Sigmoid colon (tissue), 6 donors: ENCODE measurements at regions not wholly inside any gene's neighbourhood (a gene's known extent, or its start where the extent isn't known, plus 50 kb on each side); places are given as distances from the start of the nearest gene placed in this dataset.
"Not testable (repeated sequence)": the region's sequence is repeated elsewhere in the genome, so short reads cannot be mapped to it uniquely, and the experiment has no call there.

Source experiments
- DNase-seq: peaks from one replicate; pipeline ENCODE4 v3.0.0-alpha.2; 2019
- H3K27ac ChIP-seq, 4 donors: fragments of 200-600 bp; sonication (generic); one replicate each; pipeline ENCODE4 v1.5.1; 2016 to 2019; ENCODE audit warnings: mild to moderate bottlenecking in 1 of 4
- H3K27me3 ChIP-seq, 3 donors: fragments of 200-600 bp; sonication (generic); one replicate each; pipeline ENCODE4 v1.5.1; 2019; ENCODE audit warnings: mild to moderate bottlenecking in 1 of 3
- H3K36me3 ChIP-seq, 4 donors: fragments of 200-600 bp; sonication (generic); one replicate each; pipeline ENCODE4 v1.5.1; 2016 to 2019
- H3K4me1 ChIP-seq, 4 donors: fragments of 200-600 bp; sonication (generic); one replicate each; pipeline ENCODE4 v1.5.1; 2017 to 2019
- H3K4me3 ChIP-seq, 4 donors: fragments of 200-600 bp; sonication (generic); one replicate each; pipeline ENCODE4 v1.5.1; 2017 to 2019; ENCODE audit warnings: mild to moderate bottlenecking in 2 of 4, moderate library complexity in 1 of 4
- H3K9me3 ChIP-seq, 4 donors: fragments of 200-600 bp in 3 of 4; sonication (generic) in 3 of 4; one replicate each; pipeline versions ENCODE4 v1.5.1 to v1.6.1; 2013 to 2019
- CTCF ChIP-seq, 4 experiments: fragments of 450-650 bp in 3 of 4; fragments of 200-600 bp in 1 of 4; IDR thresholded peaks; one replicate each; pipeline ENCODE4 v1.5.1; 2016 to 2019; ENCODE audit warnings: antibody characterized with exemption in 4 of 4, mild to moderate bottlenecking in 3 of 4, moderate library complexity in 2 of 4
- EP300 ChIP-seq, 4 donors: sonication (generic); formaldehyde crosslinking; IDR thresholded peaks; one replicate each; pipeline ENCODE4 v1.6.1; 2017; ENCODE audit warnings: antibody characterized with exemption in 4 of 4
- POLR2A ChIP-seq, 2 donors: fragments of 450-650 bp; IDR thresholded peaks; one replicate each; pipeline ENCODE4 v1.6.1; 2016; ENCODE audit warnings: antibody characterized with exemption in 2 of 2, mild to moderate bottlenecking in 2 of 2, moderate library complexity in 2 of 2
- POLR2AphosphoS5 ChIP-seq, 4 donors: sonication (generic); formaldehyde crosslinking; IDR thresholded peaks; one replicate each; pipeline ENCODE4 v1.6.1; 2017; ENCODE audit warnings: antibody characterized with exemption in 4 of 4
- WGBS, 2 donors: extraction: QIAGEN DNeasy Blood & Tissue Kit; methylation state at CpG; one replicate each; pipeline ENCODE4 v1.1.7; 2013; 5-methylcytosine and 5-hydroxymethylcytosine counted together
- intact Hi-C: fragments of 100-400 bp; cut with DNase I; formaldehyde crosslinking; loops from one replicate; pipeline ENCODE4 v1.15.1; 2023
- donor health status: healthy with polysubstance abuse.
- donor health status: healthy.

- H3K9me3 ChIP-seq = no peaks in the 10 kb centered on the region
- TF ChIP-seq POLR2A (IDR thresholded peaks at IDR 0.05) (no peak), POLR2AphosphoS5 (IDR thresholded peaks at IDR 0.05) (no peak), EP300 (IDR thresholded peaks at IDR 0.05) (no peak), CTCF (IDR thresholded peaks at IDR 0.05) (no peak)
- no peaks in the 10 kb centered on the region for H3K36me3 ChIP-seq
- WGBS, 2 donors = 79 to 83% methylated on average over 4 of the region's 4 CpGs
- no peaks in the 10 kb centered on the region for H3K4me1 ChIP-seq
- no peak overlapping the region for H3K4me3 ChIP-seq
- DNase-seq = no peak
- no peaks in the 10 kb centered on the region for H3K27me3 ChIP-seq
- intact Hi-C loops = no loop called here
- H3K27ac ChIP-seq = no peak overlapping the region
These were observed 377.1 kb downstream of the PRDM9 start for GRCh38 chr5:23884405-23885031.

- DNase-seq = no peak
- TF ChIP-seq CTCF (IDR thresholded peaks at IDR 0.05) = no peak
- TF ChIP-seq POLR2A (IDR thresholded peaks at IDR 0.05) = no peak
- no peak for TF ChIP-seq EP300 (IDR thresholded peaks at IDR 0.05)
- TF ChIP-seq POLR2AphosphoS5 (IDR thresholded peaks at IDR 0.05) = no peak
- no peak overlapping the region for H3K4me3 ChIP-seq
- H3K27ac ChIP-seq = no peak overlapping the region
- 90 to 92% methylated on average over 5 of the region's 5 CpGs for WGBS, 2 donors
- intact Hi-C loops = no loop called here
- no peaks in the 10 kb centered on the region for H3K4me1 ChIP-seq
- H3K36me3 ChIP-seq = no peaks in the 10 kb centered on the region
- no peaks in the 10 kb centered on the region for H3K9me3 ChIP-seq
- no peaks in the 10 kb centered on the region for H3K27me3 ChIP-seq
These were observed 386.2 kb downstream of the PRDM9 start for GRCh38 chr5:23893561-23893960.

DNA sequence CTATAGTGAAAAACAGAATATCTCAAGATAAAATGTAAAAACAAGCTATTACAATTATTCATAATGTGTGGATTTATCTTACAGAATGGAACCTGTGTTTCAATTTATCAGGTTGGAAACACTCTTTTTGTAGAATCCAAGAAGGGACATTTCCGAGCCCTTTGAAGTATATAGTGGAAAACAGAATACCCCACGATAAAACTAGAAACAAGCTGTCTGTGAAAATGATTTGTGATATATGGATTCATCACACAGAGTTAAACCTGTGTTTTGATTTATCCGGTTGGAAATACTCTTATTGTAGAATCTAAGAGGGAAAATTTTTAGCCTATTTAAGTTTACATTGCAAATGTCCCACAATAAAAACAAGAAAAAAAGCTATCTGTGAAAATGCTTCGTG, 388.2 kb downstream of the PRDM9 start:
- H3K9me3 ChIP-seq = no peaks in the 10 kb centered on the region
- intact Hi-C loops = no loop called here
- H3K4me3 ChIP-seq = no peak overlapping the region
- WGBS, 2 donors = 77 to 82% methylated on average over 4 of the region's 4 CpGs
- no peak overlapping the region for H3K27ac ChIP-seq
- no peaks in the 10 kb centered on the region for H3K36me3 ChIP-seq
- no peaks in the 10 kb centered on the region for H3K27me3 ChIP-seq
- H3K4me1 ChIP-seq = no peaks in the 10 kb centered on the region
- no peak for TF ChIP-seq EP300 (IDR thresholded peaks at IDR 0.05)
- TF ChIP-seq CTCF (IDR thresholded peaks at IDR 0.05) = no peak
- no peak for DNase-seq

DNA sequence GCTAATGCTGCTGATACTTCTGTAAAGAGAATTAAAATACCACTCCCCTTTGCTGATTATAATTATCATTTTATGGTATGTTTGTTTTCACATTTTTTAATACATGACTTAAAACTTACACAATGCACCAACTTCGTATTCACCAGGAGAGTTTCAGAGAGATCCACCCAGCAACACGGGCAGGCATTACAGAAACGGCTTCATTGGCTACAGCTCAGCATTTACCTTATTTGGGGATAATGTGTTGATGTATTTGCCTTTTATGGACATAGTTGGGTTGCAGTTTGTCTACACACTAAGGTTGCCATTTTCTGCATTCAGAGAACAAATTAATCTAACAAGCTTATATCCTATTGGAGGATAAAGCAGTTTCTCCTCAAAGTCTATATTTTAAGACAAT, 423.6 kb downstream of the PRDM9 start:
- intact Hi-C loops = no loop called here
- H3K27ac ChIP-seq = no peak overlapping the region
- no peak for DNase-seq
- H3K4me3 ChIP-seq = no peak overlapping the region
- H3K4me1 ChIP-seq = no peaks in the 10 kb centered on the region
- no peaks in the 10 kb centered on the region for H3K36me3 ChIP-seq
- TF ChIP-seq POLR2A (IDR thresholded peaks at IDR 0.05) (no peak), CTCF (IDR thresholded peaks at IDR 0.05) (no peak), EP300 (IDR thresholded peaks at IDR 0.05) (no peak), POLR2AphosphoS5 (IDR thresholded peaks at IDR 0.05) (no peak)
- 70 to 73% methylated on average over 3 of the region's 3 CpGs for WGBS, 2 donors
- H3K9me3 ChIP-seq = no peaks in the 10 kb centered on the region
- no peaks in the 10 kb centered on the region for H3K27me3 ChIP-seq

DNA sequence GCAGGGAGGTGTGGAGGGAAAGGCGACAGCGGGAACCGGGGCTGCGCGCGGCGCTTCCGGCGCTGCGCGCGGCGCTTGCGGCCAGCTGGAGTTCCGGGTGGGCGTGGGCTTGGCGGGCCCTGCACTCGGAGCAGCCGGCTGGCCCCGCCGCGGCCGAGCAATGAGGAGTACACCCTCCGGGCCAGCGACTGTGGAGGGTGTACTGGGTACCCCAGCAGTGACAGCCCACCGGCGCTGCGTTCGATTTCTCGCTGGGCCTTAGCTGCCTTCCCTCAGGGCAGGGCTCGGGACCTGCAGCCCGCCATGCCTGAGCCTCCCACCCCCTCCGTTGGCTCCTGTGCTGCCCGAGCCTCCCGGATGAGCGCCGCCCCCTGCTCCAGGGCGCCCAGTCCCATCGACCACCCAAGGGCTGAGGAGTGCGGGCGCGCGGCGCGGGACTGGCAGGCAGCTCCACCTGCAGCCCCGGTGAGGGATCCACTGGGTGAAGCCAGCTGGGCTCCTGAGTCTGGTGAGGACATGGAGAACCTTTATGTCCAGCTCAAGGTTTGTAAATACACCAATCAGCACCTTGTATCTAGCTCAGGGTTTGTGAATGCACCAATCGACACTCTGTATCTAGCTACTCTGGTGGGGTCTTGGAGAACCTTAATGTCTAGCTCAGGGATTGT, 444.0 kb downstream of the PRDM9 start:
- H3K4me1 ChIP-seq, H3K9me3 ChIP-seq, H3K27ac ChIP-seq, H3K36me3 ChIP-seq, H3K27me3 ChIP-seq, DNase-seq, intact Hi-C loops: not testable (repeated sequence)
- WGBS, 2 donors = 85 to 87% methylated on average over 47 of the region's 47 CpGs
- peak overlapping the region in 2 of 4 donors; percentile 21 to 28 for H3K4me3 ChIP-seq
